ENCODE measurements at regions not wholly inside any gene's neighbourhood (a gene's known extent, or its start where the extent isn't known, plus 50 kb on each side); places are given as distances from the start of the nearest gene placed in this dataset.
"Not testable (repeated sequence)": the region's sequence is repeated elsewhere in the genome, so short reads cannot be mapped to it uniquely, and the experiment has no call there.

GRCh38 chr20:51945177-51945576 lies 142.9 kb upstream of the SALL4 start:
- DNase-seq, result no peak
- Histone ChIP-seq H3K27ac (no peak overlapping the region), H3K4me1 (no peaks in the 10 kb centered on the region), H3K36me3 (no peaks in the 10 kb centered on the region), H3K4me3 (no peak overlapping the region), H3K27me3 (no peaks in the 10 kb centered on the region), H3K9me3 (no peaks in the 10 kb centered on the region)
- no peak for ATAC-seq
- intact Hi-C loops (cut with DNase I; ENCODE audit: low total_unique reads), result no loop called here
- TF ChIP-seq POLR2A (IDR thresholded peaks at IDR 0.05) (no peak), CTCF (IDR thresholded peaks at IDR 0.05 in 4 of 5, conservative IDR thresholded peaks at IDR 0.05 in 1 of 5) (no peak)
- in situ Hi-C loops (cut with MboI; ENCODE audit: low sequenced_read_pairs in 4 of 4), result no loop called here

GRCh38 chr20:51943761-51944160 lies 141.4 kb upstream of the SALL4 start:
- no peaks in the 10 kb centered on the region for H3K4me1 ChIP-seq
- H3K9me3 ChIP-seq, result no peaks in the 10 kb centered on the region
- H3K36me3 ChIP-seq, result no peaks in the 10 kb centered on the region
- no peak overlapping the region for H3K27ac ChIP-seq
- no peak for DNase-seq
- no peak for TF ChIP-seq CTCF (IDR thresholded peaks at IDR 0.05 in 4 of 5, conservative IDR thresholded peaks at IDR 0.05 in 1 of 5)
- TF ChIP-seq POLR2A (IDR thresholded peaks at IDR 0.05), result no peak
- no peaks in the 10 kb centered on the region for H3K27me3 ChIP-seq
- intact Hi-C loops (cut with DNase I; ENCODE audit: low total_unique reads) (no loop called here), in situ Hi-C loops (cut with MboI; ENCODE audit: low sequenced_read_pairs in 4 of 4) (no loop called here)
- no peak for ATAC-seq
- no peak overlapping the region for H3K4me3 ChIP-seq

- H3K4me1 ChIP-seq; H3K27me3 ChIP-seq; ATAC-seq; H3K27ac ChIP-seq; intact Hi-C loops (cut with DNase I; ENCODE audit: low total_unique reads); DNase-seq; H3K9me3 ChIP-seq; H3K4me3 ChIP-seq; H3K36me3 ChIP-seq; in situ Hi-C loops (cut with MboI; ENCODE audit: low sequenced_read_pairs in 4 of 4): not testable (repeated sequence)
Measured at GRCh38 chr20:51943326-51943725, 141.0 kb upstream of the SALL4 start.

GRCh38 chr20:51941503-51941902 lies 139.2 kb upstream of the SALL4 start:
- Histone ChIP-seq H3K27ac (no peak overlapping the region), H3K27me3 (no peaks in the 10 kb centered on the region), H3K9me3 (no peaks in the 10 kb centered on the region), H3K4me3 (no peak overlapping the region), H3K36me3 (no peaks in the 10 kb centered on the region), H3K4me1 (no peaks in the 10 kb centered on the region)
- intact Hi-C loops (cut with DNase I; ENCODE audit: low total_unique reads) (no loop called here), in situ Hi-C loops (cut with MboI; ENCODE audit: low sequenced_read_pairs in 4 of 4) (no loop called here)
- TF ChIP-seq CTCF (IDR thresholded peaks at IDR 0.05 in 4 of 5, conservative IDR thresholded peaks at IDR 0.05 in 1 of 5) (no peak), POLR2A (IDR thresholded peaks at IDR 0.05) (no peak)
- no peak for ATAC-seq
- DNase-seq, result no peak

GRCh38 chr20:51939259-51939585 lies 136.9 kb upstream of the SALL4 start:
- DNase-seq (no peak), ATAC-seq (no peak)
- H3K4me1 ChIP-seq, result no peaks in the 10 kb centered on the region
- H3K4me3 ChIP-seq, result no peak overlapping the region
- H3K36me3 ChIP-seq, result no peaks in the 10 kb centered on the region
- no peak for TF ChIP-seq CTCF (IDR thresholded peaks at IDR 0.05 in 4 of 5, conservative IDR thresholded peaks at IDR 0.05 in 1 of 5)
- no peak for TF ChIP-seq POLR2A (IDR thresholded peaks at IDR 0.05)
- H3K27me3 ChIP-seq, result no peaks in the 10 kb centered on the region
- intact Hi-C loops (cut with DNase I; ENCODE audit: low total_unique reads), result no loop called here
- no peak overlapping the region for H3K27ac ChIP-seq
- no peaks in the 10 kb centered on the region for H3K9me3 ChIP-seq
- in situ Hi-C loops (cut with MboI; ENCODE audit: low sequenced_read_pairs in 4 of 4), result no loop called here
